Adrenal gland (tissue), 9 donors: ENCODE measurements at regions not wholly inside any gene's neighbourhood (a gene's known extent, or its start where the extent isn't known, plus 50 kb on each side); places are given as distances from the start of the nearest gene placed in this dataset.

Experiments used
- DNase-seq, 7 donors: peaks; one replicate each; pipeline ENCODE4 v3.0.0-alpha.2; 2019 to 2020
- H3K27ac ChIP-seq, 5 donors: fragments of 200-600 bp; sonication (generic) in 4 of 5; 1 replicate in 3 of 5; 2 replicates in 2 of 5; pipeline versions ENCODE4 v1.5.1 to v1.8.0; 2016 to 2020; ENCODE audit warnings: mild to moderate bottlenecking in 1 of 5
- H3K27me3 ChIP-seq: fragments of 200-600 bp; 2 replicates; pipeline ENCODE4 v1.8.0; 2021
- H3K36me3 ChIP-seq, 2 donors: fragments of 200-600 bp; replicated peaks in 1 of 2; 1 replicate in 1 of 2; 2 replicates in 1 of 2; pipeline versions ENCODE4 v1.5.1 to v1.8.0; 2018 to 2022
- H3K4me1 ChIP-seq, 2 donors: fragments of 200-600 bp; replicated peaks in 1 of 2; 1 replicate in 1 of 2; 2 replicates in 1 of 2; pipeline versions ENCODE4 v1.5.1 to v1.8.0; 2018 to 2021
- H3K4me3 ChIP-seq, 4 donors: fragments of 200-600 bp; sonication (generic) in 3 of 4; one replicate each; pipeline ENCODE4 v1.5.1; 2016 to 2018
- H3K9me3 ChIP-seq, 3 donors: fragments of 200-600 bp; sonication (generic) in 1 of 3; replicated peaks in 1 of 3; 1 replicate in 2 of 3; 2 replicates in 1 of 3; pipeline versions ENCODE4 v1.5.1 to v1.8.0; 2016 to 2021
- CTCF ChIP-seq, 6 experiments: fragments of 450-650 bp in 4 of 6; fragments of 200-600 bp in 2 of 6; sonication (generic) in 1 of 6; IDR thresholded peaks; 1 replicate in 5 of 6; 2 replicates in 1 of 6; pipeline versions ENCODE4 v1.5.1 to v1.8.0; 2016 to 2021; ENCODE audit warnings: antibody characterized with exemption in 6 of 6, mild to moderate bottlenecking in 2 of 6, moderate library complexity in 1 of 6
- POLR2A ChIP-seq, 2 donors: fragments of 450-650 bp; IDR thresholded peaks; one replicate each; pipeline ENCODE4 v1.6.1; 2017; ENCODE audit warnings: antibody characterized with exemption in 2 of 2, mild to moderate bottlenecking in 2 of 2, moderate library complexity in 1 of 2
- WGBS, 4 donors: extraction: QIAGEN DNeasy Blood & Tissue Kit in 2 of 4; methylation state at CpG; one replicate each; pipeline versions ENCODE4 v1.1.5 to v1.1.7; 2013 to 2017; 5-methylcytosine and 5-hydroxymethylcytosine counted together
- intact Hi-C, 2 donors: fragments of 100-400 bp; cut with DNase I; formaldehyde crosslinking; loops; one replicate each; pipeline versions ENCODE4 v1.14.1 to v1.15.0; 2022 to 2023
- donor health status: healthy with polysubstance abuse.
- donor health status: Bipolar disorder and iron deficiency.
- donor health status: DM: yes; HTN: yes; CAD: no.
- donor health status: DM: no; HTN: no; CAD: no.
- donor health status: DM: no; HTN: no; CAD: no.

DNA sequence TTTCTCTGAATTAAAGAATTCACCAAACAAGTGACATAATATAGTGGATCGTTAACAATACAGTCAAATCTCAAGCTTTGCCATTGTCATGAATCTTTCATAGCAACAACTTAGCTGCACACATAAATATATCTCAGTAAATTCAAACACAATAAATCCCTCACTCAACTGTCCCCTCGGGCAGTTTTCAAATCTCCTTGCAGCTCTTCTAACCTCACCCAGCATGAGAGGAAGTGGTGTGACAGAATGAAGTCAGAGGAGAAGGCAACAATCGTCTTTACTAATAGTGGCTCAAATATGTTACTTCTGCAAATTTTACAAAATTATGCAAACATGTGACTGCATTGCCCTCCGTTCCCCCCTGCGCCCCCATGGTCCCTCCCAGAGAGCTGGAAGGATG lies 148.2 kb downstream of the RAP2A start:
- Histone ChIP-seq H3K27ac (no peak overlapping the region), H3K9me3 (no peaks in the 10 kb centered on the region), H3K4me3 (no peak overlapping the region), H3K4me1 (no peaks in the 10 kb centered on the region), H3K36me3 (no peaks in the 10 kb centered on the region), H3K27me3 (no peaks in the 10 kb centered on the region)
- DNase-seq: no peak
- 51 to 59% (median 54%) methylated on average over 5 of the region's 5 CpGs for WGBS, 4 donors
- TF ChIP-seq CTCF (IDR thresholded peaks at IDR 0.05) (no peak), POLR2A (IDR thresholded peaks at IDR 0.05) (no peak)
- intact Hi-C loops: no loop called here

- intact Hi-C loops: no loop called here
- H3K4me1 ChIP-seq: no peaks in the 10 kb centered on the region
- 64 to 79% (median 73%) methylated on average over 3 of the region's 3 CpGs for WGBS, 4 donors
- no peak overlapping the region for H3K27ac ChIP-seq
- no peak for TF ChIP-seq POLR2A (IDR thresholded peaks at IDR 0.05)
- no peak for TF ChIP-seq CTCF (IDR thresholded peaks at IDR 0.05)
- H3K36me3 ChIP-seq: no peaks in the 10 kb centered on the region
- no peak overlapping the region for H3K4me3 ChIP-seq
- no peak for DNase-seq
- H3K27me3 ChIP-seq: no peaks in the 10 kb centered on the region
- H3K9me3 ChIP-seq: no peaks in the 10 kb centered on the region
These were observed 150.0 kb downstream of the RAP2A start for GRCh38 chr13:97583907-97584497.

GRCh38 chr13:97586941-97587340 lies 153.0 kb downstream of the RAP2A start:
- Histone ChIP-seq H3K4me1 (no peaks in the 10 kb centered on the region), H3K27me3 (no peaks in the 10 kb centered on the region), H3K9me3 (no peaks in the 10 kb centered on the region), H3K27ac (no peak overlapping the region), H3K4me3 (no peak overlapping the region), H3K36me3 (no peaks in the 10 kb centered on the region)
- TF ChIP-seq POLR2A (IDR thresholded peaks at IDR 0.05) (no peak), CTCF (IDR thresholded peaks at IDR 0.05) (no peak)
- no peak for DNase-seq
- WGBS, 4 donors: 58 to 87% (median 82%) methylated on average over 1 of the region's 1 CpG
- intact Hi-C loops: no loop called here

DNA sequence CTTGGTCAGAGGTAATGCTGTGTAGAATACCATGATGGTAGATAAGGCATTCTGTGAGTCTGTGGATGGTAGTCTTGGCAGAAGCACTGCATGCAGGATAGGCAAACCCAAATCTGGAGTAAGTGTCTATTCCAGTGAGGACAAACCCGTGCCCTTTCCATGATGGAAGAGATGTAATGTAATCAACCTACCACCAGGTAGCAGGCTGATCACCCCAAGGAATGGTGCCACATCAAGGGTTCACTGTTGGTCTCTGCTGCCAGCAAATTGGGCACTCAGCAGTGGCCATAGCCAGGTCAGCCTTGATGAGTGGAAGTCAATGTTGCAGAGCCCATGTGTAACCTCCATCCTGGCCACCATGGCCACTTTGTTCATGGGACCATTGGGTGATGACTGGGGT lies 155.0 kb downstream of the RAP2A start:
- H3K27me3 ChIP-seq: no peaks in the 10 kb centered on the region
- TF ChIP-seq POLR2A (IDR thresholded peaks at IDR 0.05) (no peak), CTCF (IDR thresholded peaks at IDR 0.05) (peak in 3 of 6 experiments; percentile 10 to 23 (median 19))
- 48 to 79% (median 68%) methylated on average over 1 of the region's 1 CpG for WGBS, 4 donors
- no peak overlapping the region for H3K4me3 ChIP-seq
- H3K9me3 ChIP-seq: no peaks in the 10 kb centered on the region
- no peak for DNase-seq
- intact Hi-C loops: no loop called here
- no peak overlapping the region for H3K27ac ChIP-seq
- no peaks in the 10 kb centered on the region for H3K4me1 ChIP-seq
- H3K36me3 ChIP-seq: no peaks in the 10 kb centered on the region
